ENCODE measurements at regions not wholly inside any gene's neighbourhood (a gene's known extent, or its start where the extent isn't known, plus 50 kb on each side); places are given as distances from the start of the nearest gene placed in this dataset.

GRCh38 chr15:38864122-38864521 is 299.5 kb upstream of the RASGRP1 start:
- no peak for DNase-seq

GRCh38 chr15:38864827-38865581 is 300.4 kb upstream of the RASGRP1 start:
- DNase-seq: no peak

GRCh38 chr15:38867556-38867955 is 302.9 kb upstream of the RASGRP1 start:
- DNase-seq: no peak

GRCh38 chr15:38868326-38869114 is 303.9 kb upstream of the RASGRP1 start:
- DNase-seq: no peak

- no peak for DNase-seq
Observed at GRCh38 chr15:38871638-38872037, 307.0 kb upstream of the RASGRP1 start.

GRCh38 chr15:38872732-38873131 is 308.1 kb upstream of the RASGRP1 start:
- no peak for DNase-seq

- no peak for DNase-seq
Observed at GRCh38 chr15:38873158-38873557, 308.5 kb upstream of the RASGRP1 start.

- no peak for DNase-seq
Observed at GRCh38 chr15:38874464-38874863, 309.9 kb upstream of the RASGRP1 start.

GRCh38 chr15:38876211-38876610 is 311.6 kb upstream of the RASGRP1 start:
- no peak for DNase-seq

- DNase-seq: no peak
Observed at GRCh38 chr15:38876621-38877020, 312.0 kb upstream of the RASGRP1 start.

GRCh38 chr15:38877471-38877870 is 312.9 kb upstream of the RASGRP1 start:
- DNase-seq: no peak

- DNase-seq: no peak
Observed at GRCh38 chr15:38878026-38878425, 313.4 kb upstream of the RASGRP1 start.

GRCh38 chr15:38878926-38879325 is 314.3 kb upstream of the RASGRP1 start:
- no peak for DNase-seq

GRCh38 chr15:38879909-38880471 is 315.4 kb upstream of the RASGRP1 start:
- no peak for DNase-seq

- no peak for DNase-seq
Observed at GRCh38 chr15:38882221-38882620, 317.6 kb upstream of the RASGRP1 start.

- DNase-seq: no peak
Observed at GRCh38 chr15:38883987-38884386, 319.4 kb upstream of the RASGRP1 start.

GRCh38 chr15:38885001-38885400 is 320.4 kb upstream of the RASGRP1 start:
- DNase-seq: no peak

- DNase-seq: no peak
Observed at GRCh38 chr15:38885471-38885952, 320.9 kb upstream of the RASGRP1 start.

GRCh38 chr15:38886315-38887163 is 321.9 kb upstream of the RASGRP1 start:
- peak; percentile 47 for DNase-seq

GRCh38 chr15:38888701-38889221 is 324.1 kb upstream of the RASGRP1 start:
- DNase-seq: no peak

- no peak for DNase-seq
Observed at GRCh38 chr15:38890194-38890593, 325.6 kb upstream of the RASGRP1 start.

- DNase-seq: no peak
Observed at GRCh38 chr15:38893925-38894242, 329.3 kb upstream of the RASGRP1 start.
